Spleen (tissue), 7 donors: ENCODE measurements at regions not wholly inside any gene's neighbourhood (a gene's known extent, or its start where the extent isn't known, plus 50 kb on each side); places are given as distances from the start of the nearest gene placed in this dataset.

ENCODE experiments used
- POLR2AphosphoS5 ChIP-seq, 3 donors: sonication (generic); formaldehyde crosslinking; IDR thresholded peaks; one replicate each; pipeline ENCODE4 v1.5.1; 2017; ENCODE audit warnings: antibody characterized with exemption in 3 of 3
- TF ChIP-seq, protein P1 (sequence below), 11 experiments: fragments of 200-600 bp in 7 of 11; fragments of 450-650 bp in 4 of 11; sonication (generic) in 4 of 11; IDR thresholded peaks in 8 of 11; conservative IDR thresholded peaks in 3 of 11; 1 replicate in 7 of 11; 2 replicates in 4 of 11; pipeline versions ENCODE4 v1.4.0 to v1.8.0; 2016 to 2021; ENCODE audit warnings: antibody characterized with exemption in 11 of 11, inconsistent platforms in 4 of 11, mild to moderate bottlenecking in 1 of 11
- donor health status: DM: no; HTN: no; CAD: no; lungs with moderate emphysema.
- donor health status: DM: no; HTN: no; CAD: no.
- donor health status: DM: no; HTN: no; CAD: no.

DNA sequence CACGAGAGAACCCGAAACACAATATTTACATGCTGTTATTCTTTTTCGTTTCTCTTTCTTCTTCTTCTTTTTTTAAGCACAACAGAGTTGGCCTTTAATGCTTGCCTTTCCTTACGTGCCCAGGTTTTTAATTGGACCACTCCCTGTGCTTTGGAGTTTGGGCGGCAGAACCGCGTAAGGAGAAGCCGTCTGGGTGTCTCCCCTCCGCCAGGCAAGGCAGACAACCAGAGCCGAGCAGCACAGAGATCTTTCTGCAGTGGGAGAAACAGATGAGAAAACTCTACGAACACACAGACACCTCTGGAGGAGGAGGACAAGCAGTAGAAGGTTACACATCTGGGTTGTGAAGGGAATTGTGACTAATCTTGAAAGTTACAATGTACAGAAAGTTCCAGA, 150.0 kb upstream of the UBL3 start:
- no peak for TF ChIP-seq POLR2AphosphoS5 (IDR thresholded peaks at IDR 0.05)
- TF ChIP-seq, protein P1, sequence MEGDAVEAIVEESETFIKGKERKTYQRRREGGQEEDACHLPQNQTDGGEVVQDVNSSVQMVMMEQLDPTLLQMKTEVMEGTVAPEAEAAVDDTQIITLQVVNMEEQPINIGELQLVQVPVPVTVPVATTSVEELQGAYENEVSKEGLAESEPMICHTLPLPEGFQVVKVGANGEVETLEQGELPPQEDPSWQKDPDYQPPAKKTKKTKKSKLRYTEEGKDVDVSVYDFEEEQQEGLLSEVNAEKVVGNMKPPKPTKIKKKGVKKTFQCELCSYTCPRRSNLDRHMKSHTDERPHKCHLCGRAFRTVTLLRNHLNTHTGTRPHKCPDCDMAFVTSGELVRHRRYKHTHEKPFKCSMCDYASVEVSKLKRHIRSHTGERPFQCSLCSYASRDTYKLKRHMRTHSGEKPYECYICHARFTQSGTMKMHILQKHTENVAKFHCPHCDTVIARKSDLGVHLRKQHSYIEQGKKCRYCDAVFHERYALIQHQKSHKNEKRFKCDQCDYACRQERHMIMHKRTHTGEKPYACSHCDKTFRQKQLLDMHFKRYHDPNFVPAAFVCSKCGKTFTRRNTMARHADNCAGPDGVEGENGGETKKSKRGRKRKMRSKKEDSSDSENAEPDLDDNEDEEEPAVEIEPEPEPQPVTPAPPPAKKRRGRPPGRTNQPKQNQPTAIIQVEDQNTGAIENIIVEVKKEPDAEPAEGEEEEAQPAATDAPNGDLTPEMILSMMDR (IDR thresholded peaks at IDR 0.05 in 8 of 11, conservative IDR thresholded peaks at IDR 0.05 in 3 of 11) = no peak
